Nephron (organoid): ENCODE measurements at regions not wholly inside any gene's neighbourhood (a gene's known extent, or its start where the extent isn't known, plus 50 kb on each side); places are given as distances from the start of the nearest gene placed in this dataset.
A peak's percentile ranks its signal among the peaks of the same experiment; 100 is the strongest.

Experiments
- H3K27ac Mint-ChIP-seq, 3 experiments: 2 replicates each; pipeline ENCODE4 v1.8.0; 2020; ENCODE audit warnings: mixed read lengths in 3 of 3, mild to moderate bottlenecking in 2 of 3, moderate library complexity in 1 of 3
- H3K27me3 Mint-ChIP-seq: 2 replicates; pipeline ENCODE4 v1.8.0; 2021; ENCODE audit warnings: low read depth, mild to moderate bottlenecking, moderate library complexity, mixed read lengths
- H3K36me3 Mint-ChIP-seq: 2 replicates; pipeline ENCODE4 v1.8.0; 2020; ENCODE audit warnings: low read depth, mixed read lengths
- H3K4me1 Mint-ChIP-seq: 2 replicates; pipeline ENCODE4 v1.8.0; 2020; ENCODE audit warnings: mixed read lengths
- H3K4me3 Mint-ChIP-seq, 3 experiments: 2 replicates each; pipeline ENCODE4 v1.8.0; 2020; ENCODE audit warnings: mild to moderate bottlenecking in 3 of 3, mixed read lengths in 3 of 3, moderate library complexity in 2 of 3
- H3K9me3 Mint-ChIP-seq: 2 replicates; pipeline ENCODE4 v1.8.0; 2020; ENCODE audit warnings: mixed read lengths
- TF ChIP-seq, protein P1 (sequence below), 3 experiments: fragments of 200-600 bp; sonication (generic); IDR thresholded peaks; one replicate each; pipeline ENCODE4 v1.5.0; 2021; ENCODE audit warnings: antibody characterized with exemption in 3 of 3; ENCODE audit not compliant: unreplicated experiment in 3 of 3

DNA sequence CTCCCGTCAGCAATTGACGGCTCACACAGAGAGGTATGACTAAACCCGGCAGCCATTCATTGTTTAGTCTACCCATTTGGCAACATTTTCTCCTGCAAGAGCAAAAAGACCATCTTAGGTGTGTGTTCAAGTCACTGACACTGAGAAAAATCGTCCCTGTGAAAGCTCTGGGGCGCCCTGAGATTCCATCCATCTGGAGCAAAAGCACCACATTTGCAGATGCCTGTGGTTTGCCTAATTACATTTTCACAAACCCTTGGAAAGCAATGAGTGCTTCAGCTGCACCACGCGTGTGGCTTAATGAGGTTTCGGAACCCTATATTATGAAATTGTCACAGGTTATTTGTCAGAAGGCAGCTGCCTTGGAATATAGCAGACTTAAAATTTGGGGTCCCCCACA, 110.7 kb upstream of the PTPRM start:
- Mint-ChIP-seq H3K27ac (no peak overlapping the region), H3K9me3 (no peaks in the 10 kb centered on the region), H3K4me3 (no peak overlapping the region), H3K4me1 (peaks cover 23% of the 10 kb centered on the region), H3K27me3 (peaks cover 17% of the 10 kb centered on the region), H3K36me3 (no peaks in the 10 kb centered on the region)
- TF ChIP-seq, protein P1, sequence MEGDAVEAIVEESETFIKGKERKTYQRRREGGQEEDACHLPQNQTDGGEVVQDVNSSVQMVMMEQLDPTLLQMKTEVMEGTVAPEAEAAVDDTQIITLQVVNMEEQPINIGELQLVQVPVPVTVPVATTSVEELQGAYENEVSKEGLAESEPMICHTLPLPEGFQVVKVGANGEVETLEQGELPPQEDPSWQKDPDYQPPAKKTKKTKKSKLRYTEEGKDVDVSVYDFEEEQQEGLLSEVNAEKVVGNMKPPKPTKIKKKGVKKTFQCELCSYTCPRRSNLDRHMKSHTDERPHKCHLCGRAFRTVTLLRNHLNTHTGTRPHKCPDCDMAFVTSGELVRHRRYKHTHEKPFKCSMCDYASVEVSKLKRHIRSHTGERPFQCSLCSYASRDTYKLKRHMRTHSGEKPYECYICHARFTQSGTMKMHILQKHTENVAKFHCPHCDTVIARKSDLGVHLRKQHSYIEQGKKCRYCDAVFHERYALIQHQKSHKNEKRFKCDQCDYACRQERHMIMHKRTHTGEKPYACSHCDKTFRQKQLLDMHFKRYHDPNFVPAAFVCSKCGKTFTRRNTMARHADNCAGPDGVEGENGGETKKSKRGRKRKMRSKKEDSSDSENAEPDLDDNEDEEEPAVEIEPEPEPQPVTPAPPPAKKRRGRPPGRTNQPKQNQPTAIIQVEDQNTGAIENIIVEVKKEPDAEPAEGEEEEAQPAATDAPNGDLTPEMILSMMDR (IDR thresholded peaks at IDR 0.05; ENCODE audit: unreplicated experiment in 3 of 3), result no peak

DNA sequence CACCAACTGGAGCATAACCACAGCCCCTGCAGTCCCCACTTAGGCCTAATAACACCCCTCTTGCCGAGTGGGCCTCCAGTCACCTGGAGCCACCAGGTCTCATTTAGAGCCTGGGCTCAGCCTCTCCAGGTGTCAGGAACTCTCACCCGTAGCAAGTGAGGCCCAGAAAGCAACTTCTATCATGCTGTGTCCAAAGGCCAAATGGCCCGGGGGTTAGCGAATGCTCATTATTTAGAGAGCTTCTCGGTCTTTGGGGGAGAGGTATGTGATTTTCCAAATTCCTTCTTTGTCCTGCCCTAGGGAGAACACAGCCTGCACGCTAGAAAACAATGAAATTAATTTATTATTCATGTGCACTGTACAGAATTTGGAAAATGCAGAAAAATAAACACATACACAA, 109.9 kb upstream of the PTPRM start:
- H3K4me3 Mint-ChIP-seq, result no peak overlapping the region
- H3K4me1 Mint-ChIP-seq, result peaks cover 23% of the 10 kb centered on the region
- TF ChIP-seq, protein P1 (IDR thresholded peaks at IDR 0.05; ENCODE audit: unreplicated experiment in 3 of 3), result no peak
- H3K27ac Mint-ChIP-seq, result peak overlapping the region in 1 of 3 experiments; percentile 44
- no peaks in the 10 kb centered on the region for H3K9me3 Mint-ChIP-seq
- H3K36me3 Mint-ChIP-seq, result no peaks in the 10 kb centered on the region
- H3K27me3 Mint-ChIP-seq, result peaks cover 14% of the 10 kb centered on the region

- Mint-ChIP-seq H3K27me3 (peaks cover 13% of the 10 kb centered on the region), H3K27ac (peak overlapping the region in 1 of 3 experiments; percentile 6), H3K4me3 (no peak overlapping the region), H3K36me3 (no peaks in the 10 kb centered on the region), H3K9me3 (no peaks in the 10 kb centered on the region), H3K4me1 (peaks cover 23% of the 10 kb centered on the region)
- TF ChIP-seq, protein P1 (IDR thresholded peaks at IDR 0.05; ENCODE audit: unreplicated experiment in 3 of 3), result no peak
These were observed 108.2 kb upstream of the PTPRM start for GRCh38 chr18:7458884-7459283.

DNA sequence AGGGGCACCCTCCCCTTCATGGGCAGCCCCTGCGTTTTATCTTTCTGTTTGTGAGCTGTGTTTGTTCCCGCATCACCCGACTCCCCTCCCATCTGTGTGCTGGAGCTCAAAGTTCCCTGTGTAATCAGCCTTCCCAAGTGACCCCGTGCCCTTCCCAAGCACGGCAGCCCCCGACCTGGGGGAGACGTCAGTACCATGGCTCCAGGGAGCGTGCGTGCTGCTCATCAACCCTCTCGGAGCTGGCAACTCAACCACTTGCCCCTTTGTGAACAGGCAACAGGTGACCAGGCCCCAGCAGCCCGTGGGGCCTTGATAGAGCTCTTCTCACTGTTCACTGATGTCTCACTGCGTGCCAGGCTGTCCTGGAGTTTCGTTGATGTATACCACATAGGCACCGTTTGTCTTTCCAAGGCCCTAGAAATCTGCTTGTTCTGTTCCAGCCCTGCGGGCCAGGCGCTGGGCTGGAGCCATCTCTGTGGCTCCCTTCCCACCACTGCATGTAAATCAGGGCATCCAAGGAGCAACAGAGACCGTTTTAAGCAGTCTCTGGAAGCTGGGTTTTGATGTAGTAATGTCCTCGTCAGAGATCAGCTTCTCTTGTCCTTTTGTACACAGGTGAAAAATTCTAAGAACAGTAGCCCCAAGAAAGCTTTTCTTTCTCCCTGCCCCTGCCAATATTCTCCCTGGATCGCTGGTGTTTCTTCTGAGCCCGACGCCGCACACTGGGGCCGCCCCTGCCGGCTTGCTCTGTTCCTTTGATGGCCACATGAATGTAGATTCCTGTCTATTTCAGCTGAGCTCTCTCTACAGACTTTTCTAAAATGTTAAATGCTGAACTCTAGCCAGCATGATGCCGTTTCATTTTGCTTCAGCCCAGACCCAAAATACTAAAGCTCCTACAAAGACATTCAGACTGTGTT, 107.0 kb upstream of the PTPRM start:
- TF ChIP-seq, protein P1 (IDR thresholded peaks at IDR 0.05; ENCODE audit: unreplicated experiment in 3 of 3), result no peak
- Mint-ChIP-seq H3K4me1 (peaks cover 23% of the 10 kb centered on the region), H3K36me3 (no peaks in the 10 kb centered on the region), H3K27ac (peak overlapping the region; percentile 21 to 59 (median 42)), H3K4me3 (peak overlapping the region in 1 of 3 experiments; percentile 23), H3K9me3 (no peaks in the 10 kb centered on the region), H3K27me3 (peaks cover 13% of the 10 kb centered on the region)

GRCh38 chr18:7464245-7464966, 102.7 kb upstream of the PTPRM start:
- Mint-ChIP-seq H3K27ac (no peak overlapping the region), H3K36me3 (no peaks in the 10 kb centered on the region), H3K4me3 (no peak overlapping the region), H3K9me3 (no peaks in the 10 kb centered on the region), H3K27me3 (peaks cover 9% of the 10 kb centered on the region), H3K4me1 (peaks cover 25% of the 10 kb centered on the region)
- TF ChIP-seq, protein P1 (IDR thresholded peaks at IDR 0.05; ENCODE audit: unreplicated experiment in 3 of 3), result no peak
